OCI-LY1 (cell line): ENCODE measurements at regions not wholly inside any gene's neighbourhood (a gene's known extent, or its start where the extent isn't known, plus 50 kb on each side); places are given as distances from the start of the nearest gene placed in this dataset.

ENCODE experiments used
- CTCF ChIP-seq: fragments of 200-600 bp; sonication (generic), shearing (Covaris generic); IDR thresholded peaks from 2 replicates; pipeline ENCODE4 v1.5.1; 2017; ENCODE audit warnings: mild to moderate bottlenecking, antibody characterized with exemption, low read length, moderate library complexity, mixed read lengths
- EZH2 ChIP-seq: fragments of 200-600 bp; sonication (generic), shearing (Covaris generic); IDR thresholded peaks from 2 replicates; pipeline ENCODE4 v1.8.0; 2017; ENCODE audit warnings: borderline replicate concordance, mixed run types, mild to moderate bottlenecking, antibody characterized with exemption, low read length, moderate library complexity, mixed read lengths

- TF ChIP-seq EZH2, result no peak
- TF ChIP-seq CTCF, result no peak
Observed at GRCh38 chr4:122219356-122219755, 67.2 kb downstream of the BLTP1 start.
